Spleen (tissue), 7 donors: ENCODE measurements at regions not wholly inside any gene's neighbourhood (a gene's known extent, or its start where the extent isn't known, plus 50 kb on each side); places are given as distances from the start of the nearest gene placed in this dataset.

Experiments used
- CTCF ChIP-seq, 11 experiments: fragments of 200-600 bp in 7 of 11; fragments of 450-650 bp in 4 of 11; sonication (generic) in 4 of 11; IDR thresholded peaks in 8 of 11; conservative IDR thresholded peaks in 3 of 11; 1 replicate in 7 of 11; 2 replicates in 4 of 11; pipeline versions ENCODE4 v1.4.0 to v1.8.0; 2016 to 2021; ENCODE audit warnings: antibody characterized with exemption in 11 of 11, inconsistent platforms in 4 of 11, mild to moderate bottlenecking in 1 of 11
- POLR2AphosphoS5 ChIP-seq, 3 donors: sonication (generic); formaldehyde crosslinking; IDR thresholded peaks; one replicate each; pipeline ENCODE4 v1.5.1; 2017; ENCODE audit warnings: antibody characterized with exemption in 3 of 3
- donor health status: DM: no; HTN: no; CAD: no; lungs with moderate emphysema.
- donor health status: DM: no; HTN: no; CAD: no.
- donor health status: DM: no; HTN: no; CAD: no.

DNA sequence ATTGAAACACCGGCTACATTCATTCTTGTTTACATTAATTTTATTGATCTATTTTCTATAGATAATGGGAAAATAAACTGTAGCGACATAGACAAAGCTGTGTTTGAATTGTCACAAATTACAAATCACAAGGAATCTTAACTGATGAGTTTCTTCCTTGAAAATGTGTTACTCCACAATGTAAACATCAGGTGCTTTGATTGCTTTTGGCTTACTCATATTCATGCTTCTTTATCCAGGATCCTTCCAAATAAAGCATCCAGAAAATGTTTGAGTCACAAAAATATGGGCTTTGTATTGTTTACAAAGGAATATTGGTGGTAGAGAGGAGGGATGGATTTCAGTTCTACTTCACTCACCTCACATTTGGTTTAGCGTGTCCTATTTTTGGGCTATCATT lies 64.0 kb downstream of the BMP2 start:
- TF ChIP-seq CTCF (IDR thresholded peaks at IDR 0.05 in 8 of 11, conservative IDR thresholded peaks at IDR 0.05 in 3 of 11) (no peak), POLR2AphosphoS5 (IDR thresholded peaks at IDR 0.05) (no peak)
